Trophoblast cell (in vitro differentiated cells and primary cell): ENCODE measurements at regions not wholly inside any gene's neighbourhood (a gene's known extent, or its start where the extent isn't known, plus 50 kb on each side); places are given as distances from the start of the nearest gene placed in this dataset.

Experiments
- DNase-seq, 2 donors: peaks; one replicate each; pipeline ENCODE4 v3.0.0-alpha.2; 2016
- H2AFZ ChIP-seq: 2 replicates; pipeline ENCODE4 v1.6.1; 2013; ENCODE audit warnings: low read length, moderate library complexity, mild to moderate bottlenecking; ENCODE audit not compliant: insufficient read depth, poor library complexity
- H2AK5ac ChIP-seq: 2 replicates; pipeline ENCODE4 v1.6.1; 2013; ENCODE audit warnings: mild to moderate bottlenecking, low read length
- H2BK120ac ChIP-seq: 2 replicates; pipeline ENCODE4 v1.6.1; 2013; ENCODE audit warnings: low read length, mild to moderate bottlenecking, moderate library complexity; ENCODE audit not compliant: insufficient read depth, poor library complexity
- H2BK12ac ChIP-seq: 2 replicates; pipeline ENCODE4 v1.6.1; 2013; ENCODE audit warnings: mild to moderate bottlenecking, low read length, moderate library complexity
- H2BK5ac ChIP-seq: 2 replicates; pipeline ENCODE4 v1.6.1; 2013; ENCODE audit warnings: low read length, low read depth, moderate library complexity, mild to moderate bottlenecking; ENCODE audit not compliant: poor library complexity
- H3K14ac ChIP-seq: 2 replicates; pipeline ENCODE4 v1.6.1; 2013; ENCODE audit warnings: mild to moderate bottlenecking, low read length
- H3K18ac ChIP-seq: 2 replicates; pipeline ENCODE4 v1.6.1; 2013; ENCODE audit warnings: mild to moderate bottlenecking, low read length
- H3K23ac ChIP-seq: 2 replicates; pipeline ENCODE4 v1.6.1; 2013; ENCODE audit warnings: low read length
- H3K27ac ChIP-seq: 2 replicates; pipeline ENCODE4 v1.5.1; 2013; ENCODE audit warnings: low read depth, mild to moderate bottlenecking, inconsistent platforms, low read length, moderate library complexity
- H3K27me3 ChIP-seq: 2 replicates; pipeline ENCODE4 v1.6.1; 2013; ENCODE audit warnings: inconsistent platforms, mild to moderate bottlenecking, low read length, moderate library complexity; ENCODE audit not compliant: insufficient read depth
- H3K36me3 ChIP-seq, 2 experiments: 1 replicate in 1 of 2; 2 replicates in 1 of 2; pipeline ENCODE4 v1.6.1; 2013; ENCODE audit warnings: low read length in 2 of 2, mild to moderate bottlenecking in 2 of 2, moderate library complexity in 1 of 2; ENCODE audit not compliant: insufficient read depth in 2 of 2, control insufficient read depth in 1 of 2
- H3K4ac ChIP-seq: 2 replicates; pipeline ENCODE4 v1.6.1; 2013; ENCODE audit warnings: low read depth, mild to moderate bottlenecking, low read length, moderate library complexity
- H3K4me1 ChIP-seq, 2 experiments: 1 replicate in 1 of 2; 2 replicates in 1 of 2; pipeline ENCODE4 v1.6.1; 2013; ENCODE audit warnings: low read length in 2 of 2, mild to moderate bottlenecking in 2 of 2, moderate library complexity in 1 of 2; ENCODE audit not compliant: insufficient read depth in 2 of 2, control insufficient read depth in 1 of 2
- H3K4me2 ChIP-seq: 2 replicates; pipeline ENCODE4 v1.6.1; 2013; ENCODE audit warnings: inconsistent platforms, mild to moderate bottlenecking, low read length, moderate library complexity
- H3K4me3 ChIP-seq: 2 replicates; pipeline ENCODE4 v1.5.1; 2013; ENCODE audit warnings: mild to moderate bottlenecking, low read depth, low read length, inconsistent platforms
- H3K79me1 ChIP-seq: one replicate; pipeline ENCODE4 v1.6.1; 2013; ENCODE audit warnings: low read length
- H3K79me2 ChIP-seq: 2 replicates; pipeline ENCODE4 v1.6.1; 2013; ENCODE audit warnings: low read length, mild to moderate bottlenecking; ENCODE audit not compliant: control insufficient read depth, insufficient read depth, poor library complexity
- H3K9ac ChIP-seq: 2 replicates; pipeline ENCODE4 v1.6.1; 2013; ENCODE audit warnings: mild to moderate bottlenecking, low read length
- H3K9me3 ChIP-seq: 2 replicates; pipeline ENCODE4 v1.6.1; 2013; ENCODE audit warnings: low read depth, mild to moderate bottlenecking, control low read depth, inconsistent platforms, low read length; ENCODE audit not compliant: insufficient read depth
- H4K12ac ChIP-seq: 2 replicates; pipeline ENCODE4 v1.6.1; 2013; ENCODE audit warnings: low read depth, mild to moderate bottlenecking, low read length, moderate library complexity
- H4K8ac ChIP-seq: 2 replicates; pipeline ENCODE4 v1.6.1; 2013; ENCODE audit warnings: low read depth, mild to moderate bottlenecking, low read length, moderate library complexity
- H4K91ac ChIP-seq: one replicate; pipeline ENCODE4 v1.6.1; 2013; ENCODE audit warnings: low read depth, mild to moderate bottlenecking, low read length, moderate library complexity
- WGBS: extraction: QIAGEN DNeasy Blood & Tissue Kit; methylation state at CpG from one replicate; pipeline ENCODE4 v1.1.7; 2013; ENCODE audit warnings: missing lambda C conversion rate; ENCODE audit not compliant: insufficient read length, insufficient coverage; ENCODE audit errors: extremely low coverage; 5-methylcytosine and 5-hydroxymethylcytosine counted together

GRCh38 chr13:73535341-73535740, 476.5 kb downstream of the KLF5 start:
- H3K18ac ChIP-seq: no peak overlapping the region
- H3K4me2 ChIP-seq: no peak overlapping the region

GRCh38 chr13:73532987-73533510, 474.2 kb downstream of the KLF5 start:
- H2BK12ac ChIP-seq: no peak overlapping the region
- no peak overlapping the region for H4K12ac ChIP-seq
- no peak overlapping the region for H3K4ac ChIP-seq
- H3K4me3 ChIP-seq: no peak overlapping the region
- H3K79me2 ChIP-seq: no peaks in the 10 kb centered on the region
- no peak overlapping the region for H3K14ac ChIP-seq
- no peak overlapping the region for H2BK120ac ChIP-seq
- H3K27me3 ChIP-seq: no peaks in the 10 kb centered on the region
- no peak overlapping the region for H2BK5ac ChIP-seq
- no peak overlapping the region for H3K23ac ChIP-seq
- no peaks in the 10 kb centered on the region for H3K79me1 ChIP-seq
- H3K18ac ChIP-seq: no peak overlapping the region
- no peak overlapping the region for H2AK5ac ChIP-seq
- H3K4me1 ChIP-seq: peaks cover 0 to 4% of the 10 kb centered on the region in 2 experiments
- no peak overlapping the region for H3K9ac ChIP-seq
- H3K9me3 ChIP-seq: no peaks in the 10 kb centered on the region
- no CpG with 5 or more reads among the region's 2 CpGs for WGBS
- H2AFZ ChIP-seq: no peak overlapping the region
- no peaks in the 10 kb centered on the region for H3K36me3 ChIP-seq
- no peak overlapping the region for H3K4me2 ChIP-seq
- H3K27ac ChIP-seq: no peak overlapping the region
- H4K91ac ChIP-seq: no peak overlapping the region
- DNase-seq: peak in 1 of 2 donors; percentile 29
- H4K8ac ChIP-seq: no peak overlapping the region

More at GRCh38 chr13:73535341-73535740, 476.5 kb downstream of the KLF5 start:
- no peak overlapping the region for H2AFZ ChIP-seq
- H3K4me1 ChIP-seq: peaks cover 0 to 4% of the 10 kb centered on the region in 2 experiments
- H3K14ac ChIP-seq: no peak overlapping the region
- H3K4me3 ChIP-seq: no peak overlapping the region
- no peak overlapping the region for H3K23ac ChIP-seq
- no peaks in the 10 kb centered on the region for H3K36me3 ChIP-seq
- H3K9me3 ChIP-seq: no peaks in the 10 kb centered on the region
- H3K79me1 ChIP-seq: no peaks in the 10 kb centered on the region
- no peaks in the 10 kb centered on the region for H3K79me2 ChIP-seq
- H4K12ac ChIP-seq: no peak overlapping the region
- H2BK5ac ChIP-seq: no peak overlapping the region
- no peak overlapping the region for H4K91ac ChIP-seq
- no peak overlapping the region for H4K8ac ChIP-seq
- WGBS: no CpG with 5 or more reads among the region's 6 CpGs
- no peak overlapping the region for H2BK120ac ChIP-seq
- no peaks in the 10 kb centered on the region for H3K27me3 ChIP-seq
- H2BK12ac ChIP-seq: no peak overlapping the region
- no peak overlapping the region for H3K9ac ChIP-seq
- peak; percentile 71 to 91 for DNase-seq
- no peak overlapping the region for H3K4ac ChIP-seq
- no peak overlapping the region for H3K27ac ChIP-seq
- no peak overlapping the region for H2AK5ac ChIP-seq

GRCh38 chr13:73532582-73532981, 473.8 kb downstream of the KLF5 start:
- H3K79me1 ChIP-seq: no peaks in the 10 kb centered on the region
- no peaks in the 10 kb centered on the region for H3K27me3 ChIP-seq
- H3K23ac ChIP-seq: no peak overlapping the region
- no peak overlapping the region for H4K91ac ChIP-seq
- H3K9me3 ChIP-seq: no peaks in the 10 kb centered on the region
- no peak overlapping the region for H3K14ac ChIP-seq
- no peak overlapping the region for H2BK5ac ChIP-seq
- no peak overlapping the region for H3K18ac ChIP-seq
- H4K12ac ChIP-seq: no peak overlapping the region
- no CpG with 5 or more reads among the region's 4 CpGs for WGBS
- DNase-seq: no peak
- no peak overlapping the region for H3K4ac ChIP-seq
- H3K4me2 ChIP-seq: no peak overlapping the region
- H3K27ac ChIP-seq: no peak overlapping the region
- H3K4me3 ChIP-seq: no peak overlapping the region
- H2AK5ac ChIP-seq: no peak overlapping the region
- H2AFZ ChIP-seq: no peak overlapping the region
- peaks cover 0 to 2% of the 10 kb centered on the region in 2 experiments for H3K4me1 ChIP-seq
- no peak overlapping the region for H2BK120ac ChIP-seq
- H3K36me3 ChIP-seq: no peaks in the 10 kb centered on the region
- H2BK12ac ChIP-seq: no peak overlapping the region
- H3K79me2 ChIP-seq: no peaks in the 10 kb centered on the region
- H3K9ac ChIP-seq: no peak overlapping the region
- no peak overlapping the region for H4K8ac ChIP-seq

GRCh38 chr13:73531014-73531413, 472.2 kb downstream of the KLF5 start:
- H2BK12ac ChIP-seq: no peak overlapping the region
- H3K9me3 ChIP-seq: no peaks in the 10 kb centered on the region
- H2BK5ac ChIP-seq: no peak overlapping the region
- H3K79me1 ChIP-seq: no peaks in the 10 kb centered on the region
- no peak overlapping the region for H4K12ac ChIP-seq
- WGBS: no CpG with 5 or more reads among the region's 9 CpGs
- H3K18ac ChIP-seq: no peak overlapping the region
- no peak overlapping the region for H3K27ac ChIP-seq
- no peak overlapping the region for H3K9ac ChIP-seq
- no peak overlapping the region for H4K8ac ChIP-seq
- H2BK120ac ChIP-seq: no peak overlapping the region
- no peak overlapping the region for H2AFZ ChIP-seq
- no peak overlapping the region for H3K4ac ChIP-seq
- no peaks in the 10 kb centered on the region for H3K79me2 ChIP-seq
- no peak overlapping the region for H3K4me3 ChIP-seq
- no peak overlapping the region for H3K14ac ChIP-seq
- no peak overlapping the region for H4K91ac ChIP-seq
- H3K4me2 ChIP-seq: no peak overlapping the region
- no peaks in the 10 kb centered on the region for H3K27me3 ChIP-seq
- H3K36me3 ChIP-seq: no peaks in the 10 kb centered on the region
- DNase-seq: peak; percentile 24 to 55
- no peaks in the 10 kb centered on the region for H3K4me1 ChIP-seq
- H3K23ac ChIP-seq: no peak overlapping the region
- H2AK5ac ChIP-seq: no peak overlapping the region
